Limb (tissue), 2 donors: ENCODE measurements at regions not wholly inside any gene's neighbourhood (a gene's known extent, or its start where the extent isn't known, plus 50 kb on each side); places are given as distances from the start of the nearest gene placed in this dataset.

Source experiments
- DNase-seq, 2 donors: peaks; one replicate each; pipeline ENCODE4 v3.0.0-alpha.2; 2016; ENCODE audit errors: extremely low spot score in 2 of 2

- DNase-seq = no peak
Measured at GRCh38 chr17:73806768-73807167, 162.5 kb upstream of the SDK2 start.

GRCh38 chr17:73813201-73813600 is 169.0 kb upstream of the SDK2 start:
- no peak for DNase-seq

GRCh38 chr17:73814075-73814474 is 169.8 kb upstream of the SDK2 start:
- DNase-seq = no peak

GRCh38 chr17:73815474-73815873 is 171.2 kb upstream of the SDK2 start:
- no peak for DNase-seq

GRCh38 chr17:73819440-73820395 is 175.5 kb upstream of the SDK2 start:
- no peak for DNase-seq

GRCh38 chr17:73820686-73821448 is 176.6 kb upstream of the SDK2 start:
- peak; percentile 2 to 51 for DNase-seq

GRCh38 chr17:73821665-73822064 is 177.4 kb upstream of the SDK2 start:
- DNase-seq = no peak

GRCh38 chr17:73822371-73822770 is 178.1 kb upstream of the SDK2 start:
- DNase-seq = no peak

GRCh38 chr17:73823684-73824083 is 179.4 kb upstream of the SDK2 start:
- DNase-seq = no peak

- no peak for DNase-seq
Measured at GRCh38 chr17:73824321-73824720, 180.1 kb upstream of the SDK2 start.

GRCh38 chr17:73826181-73826871 is 182.1 kb upstream of the SDK2 start:
- no peak for DNase-seq

- DNase-seq = no peak
Measured at GRCh38 chr17:73826872-73827228, 182.6 kb upstream of the SDK2 start.

GRCh38 chr17:73827627-73828291 is 183.5 kb upstream of the SDK2 start:
- no peak for DNase-seq

- DNase-seq = no peak
Measured at GRCh38 chr17:73829676-73830280, 185.5 kb upstream of the SDK2 start.

- no peak for DNase-seq
Measured at GRCh38 chr17:73831699-73832098, 187.5 kb upstream of the SDK2 start.

GRCh38 chr17:73833775-73834488 is 189.7 kb upstream of the SDK2 start:
- no peak for DNase-seq

- no peak for DNase-seq
Measured at GRCh38 chr17:73834684-73835343, 190.6 kb upstream of the SDK2 start.

GRCh38 chr17:73835605-73836004 is 191.4 kb upstream of the SDK2 start:
- peak in 1 of 2 donors; percentile 3 for DNase-seq

- no peak for DNase-seq
Measured at GRCh38 chr17:73838815-73839214, 194.6 kb upstream of the SDK2 start.

- no peak for DNase-seq
Measured at GRCh38 chr17:73840829-73841228, 196.6 kb upstream of the SDK2 start.
